ENCODE measurements at regions not wholly inside any gene's neighbourhood (a gene's known extent, or its start where the extent isn't known, plus 50 kb on each side); places are given as distances from the start of the nearest gene placed in this dataset.

DNA sequence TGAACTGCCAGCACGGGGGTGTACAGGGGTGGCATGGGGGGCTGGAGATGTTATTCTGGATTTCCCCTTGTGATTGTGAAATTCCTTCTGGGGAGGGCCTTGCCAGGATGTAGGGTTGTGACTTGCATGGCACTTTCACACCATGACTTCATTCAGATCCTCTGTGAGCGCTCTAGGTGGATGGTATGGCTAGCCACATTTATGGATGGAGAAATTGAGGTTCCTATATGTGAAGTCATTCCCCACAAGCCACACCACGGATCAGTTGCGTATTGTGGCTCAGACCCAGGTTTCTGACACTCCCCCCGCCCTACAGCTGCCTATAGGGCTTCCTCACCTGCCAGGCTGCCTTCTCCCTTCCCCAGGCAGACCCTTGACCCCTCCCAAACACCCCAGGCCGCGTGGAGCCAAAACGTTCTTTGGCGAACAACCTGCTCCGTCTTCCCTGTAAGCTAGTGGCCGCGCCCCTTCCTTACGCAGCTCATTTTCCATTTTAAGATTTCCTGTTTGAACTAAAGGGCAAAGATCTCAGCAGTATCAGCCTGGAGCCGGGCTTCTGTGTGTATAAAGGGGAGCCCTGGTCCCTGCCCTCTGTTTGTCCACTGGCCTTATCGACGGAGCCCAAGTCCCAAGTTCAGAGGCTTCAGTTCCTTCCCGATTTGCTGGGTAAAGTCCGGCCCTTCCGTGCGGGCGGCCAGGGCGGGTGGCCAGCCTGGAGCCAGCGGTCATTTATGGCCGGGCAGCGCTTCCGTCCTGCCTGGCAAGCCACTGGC lies 97.8 kb upstream of the KLF4 start:
- H3K9me3 ChIP-seq, result no peaks in the 10 kb centered on the region
- no TSS peak for BruUV-seq (replicated peaks)
- H3K4me3 ChIP-seq (ENCODE audit: low read depth, low read length), result peak overlapping the region; percentile 28
- intact Hi-C loops (cut with micrococcal nuclease; ENCODE audit: unreplicated experiment), result loop anchor here (1.0 to 5.0 kb wide), 2 partner anchors 52 to 205 kb away; no protein-coding TSS in a partner anchor
- Mint-ChIP-seq H3K27ac (ENCODE audit: unreplicated experiment) (peak overlapping the region; percentile 55), H3K36me3 (ENCODE audit: insufficient read depth, unreplicated experiment) (no peaks in the 10 kb centered on the region), H3K27me3 (ENCODE audit: insufficient read depth, unreplicated experiment) (no peaks in the 10 kb centered on the region), H3K9me3 (ENCODE audit: unreplicated experiment) (no peaks in the 10 kb centered on the region), H3K4me1 (ENCODE audit: low read depth, unreplicated experiment) (peaks cover 44% of the 10 kb centered on the region), H3K4me3 (ENCODE audit: unreplicated experiment) (peak overlapping the region; percentile 72)
- TF ChIP-seq, protein P1, sequence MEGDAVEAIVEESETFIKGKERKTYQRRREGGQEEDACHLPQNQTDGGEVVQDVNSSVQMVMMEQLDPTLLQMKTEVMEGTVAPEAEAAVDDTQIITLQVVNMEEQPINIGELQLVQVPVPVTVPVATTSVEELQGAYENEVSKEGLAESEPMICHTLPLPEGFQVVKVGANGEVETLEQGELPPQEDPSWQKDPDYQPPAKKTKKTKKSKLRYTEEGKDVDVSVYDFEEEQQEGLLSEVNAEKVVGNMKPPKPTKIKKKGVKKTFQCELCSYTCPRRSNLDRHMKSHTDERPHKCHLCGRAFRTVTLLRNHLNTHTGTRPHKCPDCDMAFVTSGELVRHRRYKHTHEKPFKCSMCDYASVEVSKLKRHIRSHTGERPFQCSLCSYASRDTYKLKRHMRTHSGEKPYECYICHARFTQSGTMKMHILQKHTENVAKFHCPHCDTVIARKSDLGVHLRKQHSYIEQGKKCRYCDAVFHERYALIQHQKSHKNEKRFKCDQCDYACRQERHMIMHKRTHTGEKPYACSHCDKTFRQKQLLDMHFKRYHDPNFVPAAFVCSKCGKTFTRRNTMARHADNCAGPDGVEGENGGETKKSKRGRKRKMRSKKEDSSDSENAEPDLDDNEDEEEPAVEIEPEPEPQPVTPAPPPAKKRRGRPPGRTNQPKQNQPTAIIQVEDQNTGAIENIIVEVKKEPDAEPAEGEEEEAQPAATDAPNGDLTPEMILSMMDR (IDR thresholded peaks at IDR 0.05; ENCODE audit: insufficient read depth in 1 of 2, low read depth in 1 of 2, low read length in 1 of 2, severe bottlenecking in 1 of 2, unreplicated experiment in 1 of 2), result no peak
- H3K27me3 ChIP-seq (replicated peaks; ENCODE audit: control insufficient read depth, insufficient read depth, low read length), result no peaks in the 10 kb centered on the region
- ChIA-PET CTCF (interaction anchor here (0.5 kb wide), 1 partner anchor 978 kb away, joined by 3 read pairs; no protein-coding TSS in a partner anchor), POLR2A (interaction anchor here (0.6 kb wide), 1 partner anchor 98 kb away, joined by 3 read pairs; the partner anchor contains the start of gene KLF4)
- peaks cover 21% of the 10 kb centered on the region for H3K4me1 ChIP-seq
- no peaks in the 10 kb centered on the region for H3K36me3 ChIP-seq (ENCODE audit: control insufficient read depth, insufficient read depth, low read length)
- peak; percentile 62 to 80 for DNase-seq

DNA sequence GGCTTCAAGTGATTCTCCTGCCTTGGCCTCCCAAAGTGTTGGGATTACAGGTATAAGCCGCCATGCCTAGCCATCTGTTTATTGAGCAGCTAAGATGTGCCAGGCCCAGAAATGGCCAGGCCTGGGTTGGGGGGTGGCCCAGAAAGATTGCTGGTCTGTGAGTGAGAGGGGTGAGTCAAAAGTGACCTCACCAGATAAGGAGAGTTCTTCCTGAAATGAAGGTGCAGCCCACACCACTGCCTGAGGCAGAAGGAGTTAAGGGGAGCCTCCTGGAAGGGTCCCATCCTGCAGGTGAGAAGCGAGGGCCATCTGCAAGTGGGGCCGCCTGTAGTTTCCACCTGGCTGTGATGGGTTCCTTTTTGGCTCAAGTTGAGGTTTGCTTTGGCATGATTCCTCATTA lies 96.9 kb upstream of the KLF4 start:
- no peaks in the 10 kb centered on the region for H3K9me3 Mint-ChIP-seq (ENCODE audit: unreplicated experiment)
- H3K36me3 Mint-ChIP-seq (ENCODE audit: insufficient read depth, unreplicated experiment), result no peaks in the 10 kb centered on the region
- TF ChIP-seq, protein P1 (IDR thresholded peaks at IDR 0.05; ENCODE audit: insufficient read depth in 1 of 2, low read depth in 1 of 2, low read length in 1 of 2, severe bottlenecking in 1 of 2, unreplicated experiment in 1 of 2), result no peak
- no peaks in the 10 kb centered on the region for H3K27me3 Mint-ChIP-seq (ENCODE audit: insufficient read depth, unreplicated experiment)
- no peaks in the 10 kb centered on the region for H3K9me3 ChIP-seq
- ChIA-PET POLR2A (no interaction called here), CTCF (no interaction called here)
- peaks cover 21% of the 10 kb centered on the region for H3K4me1 ChIP-seq
- no peak overlapping the region for H3K27ac Mint-ChIP-seq (ENCODE audit: unreplicated experiment)
- no peak overlapping the region for H3K4me3 ChIP-seq (ENCODE audit: low read depth, low read length)
- H3K36me3 ChIP-seq (ENCODE audit: control insufficient read depth, insufficient read depth, low read length), result no peaks in the 10 kb centered on the region
- peaks cover 44% of the 10 kb centered on the region for H3K4me1 Mint-ChIP-seq (ENCODE audit: low read depth, unreplicated experiment)
- no peak overlapping the region for H3K4me3 Mint-ChIP-seq (ENCODE audit: unreplicated experiment)
- H3K27me3 ChIP-seq (replicated peaks; ENCODE audit: control insufficient read depth, insufficient read depth, low read length), result no peaks in the 10 kb centered on the region
- DNase-seq, result no peak
- no TSS peak for BruUV-seq (replicated peaks)
- intact Hi-C loops (cut with micrococcal nuclease; ENCODE audit: unreplicated experiment), result loop anchor here (5.0 kb wide), 1 partner anchor 206 kb away; no protein-coding TSS in a partner anchor

DNA sequence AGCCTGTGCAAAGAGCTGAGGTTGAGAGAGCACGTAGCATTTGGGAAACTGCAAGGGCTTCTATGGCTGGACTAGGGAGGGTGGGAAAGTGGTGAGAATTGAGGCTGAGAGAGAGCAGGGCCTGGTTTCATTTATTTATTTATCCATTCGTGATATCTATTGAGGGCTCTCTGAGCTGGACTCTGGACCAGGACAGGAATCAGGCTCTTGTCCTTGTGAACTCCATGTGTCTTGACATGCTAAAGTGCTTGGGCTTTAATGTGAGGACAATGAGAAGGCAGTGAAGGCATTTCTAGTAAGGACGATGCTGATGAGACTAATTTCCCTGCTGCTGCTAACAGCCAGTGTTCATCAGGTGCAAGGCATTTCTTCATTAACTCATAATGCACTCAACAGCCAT lies 95.9 kb upstream of the KLF4 start:
- Histone ChIP-seq H3K27me3 (replicated peaks; ENCODE audit: control insufficient read depth, insufficient read depth, low read length) (no peaks in the 10 kb centered on the region), H3K4me3 (ENCODE audit: low read depth, low read length) (no peak overlapping the region), H3K4me1 (peaks cover 21% of the 10 kb centered on the region), H3K36me3 (ENCODE audit: control insufficient read depth, insufficient read depth, low read length) (no peaks in the 10 kb centered on the region), H3K9me3 (no peaks in the 10 kb centered on the region)
- TF ChIP-seq, protein P1 (IDR thresholded peaks at IDR 0.05; ENCODE audit: insufficient read depth in 1 of 2, low read depth in 1 of 2, low read length in 1 of 2, severe bottlenecking in 1 of 2, unreplicated experiment in 1 of 2), result no peak
- H3K4me1 Mint-ChIP-seq (ENCODE audit: low read depth, unreplicated experiment), result peaks cover 44% of the 10 kb centered on the region
- H3K36me3 Mint-ChIP-seq (ENCODE audit: insufficient read depth, unreplicated experiment), result no peaks in the 10 kb centered on the region
- BruUV-seq (replicated peaks), result no TSS peak
- intact Hi-C loops (cut with micrococcal nuclease; ENCODE audit: unreplicated experiment), result loop anchor here (5.0 kb wide), 1 partner anchor 207 kb away; no protein-coding TSS in a partner anchor
- no peaks in the 10 kb centered on the region for H3K9me3 Mint-ChIP-seq (ENCODE audit: unreplicated experiment)
- no peak for DNase-seq
- peak overlapping the region; percentile 36 for H3K4me3 Mint-ChIP-seq (ENCODE audit: unreplicated experiment)
- H3K27me3 Mint-ChIP-seq (ENCODE audit: insufficient read depth, unreplicated experiment), result no peaks in the 10 kb centered on the region
- POLR2A ChIA-PET, result no interaction called here
- no peak overlapping the region for H3K27ac Mint-ChIP-seq (ENCODE audit: unreplicated experiment)
- CTCF ChIA-PET, result no interaction called here

Data from Caco-2 (cell line).